ENCODE measurements at regions not wholly inside any gene's neighbourhood (a gene's known extent, or its start where the extent isn't known, plus 50 kb on each side); places are given as distances from the start of the nearest gene placed in this dataset.
"Not testable (repeated sequence)": the region's sequence is repeated elsewhere in the genome, so short reads cannot be mapped to it uniquely, and the experiment has no call there.

- DNase-seq: no peak
Measured at GRCh38 chr7:13009517-13009916, 322.1 kb downstream of the ARL4A start.

- no peak for DNase-seq
Measured at GRCh38 chr7:13014011-13014410, 326.6 kb downstream of the ARL4A start.

GRCh38 chr7:13016036-13016581, 328.7 kb downstream of the ARL4A start:
- no peak for DNase-seq

DNA sequence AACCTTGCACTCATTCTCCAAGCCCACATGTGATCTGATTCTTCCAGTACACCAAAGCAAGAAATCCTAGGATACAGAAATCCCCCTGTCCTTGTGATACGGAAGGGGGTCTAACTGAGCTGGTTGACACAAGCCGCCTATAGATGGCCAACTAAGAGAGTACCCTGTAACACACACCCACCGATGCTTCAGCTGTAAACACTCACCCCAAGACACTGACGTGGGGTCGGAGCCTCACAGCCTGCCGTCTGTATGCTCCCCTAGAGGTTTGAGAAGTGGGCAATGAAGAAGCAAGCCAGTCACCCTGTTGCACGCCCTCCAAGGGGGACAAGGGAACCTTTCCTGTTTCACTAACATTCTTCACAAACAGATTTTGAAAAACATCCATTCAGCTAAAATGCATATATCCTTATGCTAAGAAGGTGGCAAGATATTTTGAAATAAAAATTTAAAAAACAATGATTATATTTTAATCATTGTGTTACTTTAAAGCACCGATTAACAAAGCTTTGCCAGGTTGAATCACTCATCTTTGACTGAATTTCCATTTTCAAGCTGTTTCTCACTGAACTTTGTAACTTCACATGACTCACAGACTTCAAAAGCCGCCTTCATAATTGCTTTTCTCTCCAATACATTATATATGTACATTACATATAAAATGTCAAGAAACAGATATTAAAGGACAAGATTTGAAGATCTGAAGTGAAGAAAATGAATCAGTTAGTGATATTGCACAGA, 329.3 kb downstream of the ARL4A start:
- DNase-seq: no peak

- DNase-seq: no peak
Measured at GRCh38 chr7:13017333-13017857, 330.0 kb downstream of the ARL4A start.

- no peak for DNase-seq
Measured at GRCh38 chr7:13017881-13018280, 330.4 kb downstream of the ARL4A start.

DNA sequence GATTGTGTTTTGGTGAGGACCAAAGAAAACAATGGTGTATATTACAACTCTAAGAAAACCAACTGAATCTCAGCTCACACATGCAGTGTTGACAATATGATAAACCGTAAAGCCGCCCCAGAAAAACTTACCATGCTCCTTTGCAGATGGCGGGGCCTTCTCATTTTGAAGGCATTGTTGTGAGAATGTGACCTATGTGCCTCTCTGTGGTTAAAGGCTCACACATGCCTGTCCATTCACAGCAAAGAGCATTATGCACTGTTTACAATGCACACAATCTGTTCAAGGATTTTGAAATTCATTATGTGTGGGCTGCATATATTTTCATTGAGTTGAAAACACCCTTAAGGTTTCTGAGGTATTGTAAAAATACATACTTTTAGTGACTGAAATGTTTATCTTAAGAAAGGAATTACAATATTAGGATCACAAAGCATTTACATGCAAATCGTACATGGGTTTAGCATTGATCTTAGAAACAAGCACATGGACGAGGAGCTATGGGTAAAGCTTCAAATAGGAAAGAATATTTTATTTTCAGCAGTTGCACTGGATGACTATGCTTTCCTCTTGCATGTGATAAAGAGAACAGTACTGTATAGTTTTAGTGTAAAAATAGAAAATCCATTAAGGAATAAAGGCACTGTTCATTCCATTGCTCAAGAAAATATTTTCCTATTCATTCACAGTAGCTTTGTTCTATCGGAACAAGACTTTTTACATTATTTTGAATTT, 334.3 kb downstream of the ARL4A start:
- no peak for DNase-seq

- no peak for DNase-seq
Measured at GRCh38 chr7:13024121-13024674, 336.8 kb downstream of the ARL4A start.

GRCh38 chr7:13025043-13025442, 337.6 kb downstream of the ARL4A start:
- not testable (repeated sequence) for DNase-seq

DNA sequence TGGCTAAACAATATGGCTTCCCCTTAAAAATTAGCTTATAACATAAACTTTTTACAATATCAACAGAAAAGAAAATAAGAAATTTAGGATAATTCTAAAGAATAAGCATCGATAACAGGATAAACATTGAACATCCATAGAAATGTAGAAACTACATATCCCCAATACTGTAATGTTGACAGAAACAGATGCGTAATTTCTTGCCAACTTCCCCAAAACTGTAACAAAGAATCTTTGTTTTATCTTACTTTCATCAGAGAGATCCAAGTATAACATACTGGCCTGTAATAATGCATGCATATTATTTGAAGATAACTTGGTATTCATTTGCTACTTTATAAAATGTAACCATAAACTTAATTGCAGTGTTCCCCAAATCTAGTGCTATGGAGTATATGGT, 339.9 kb downstream of the ARL4A start:
- no peak for DNase-seq

DNA sequence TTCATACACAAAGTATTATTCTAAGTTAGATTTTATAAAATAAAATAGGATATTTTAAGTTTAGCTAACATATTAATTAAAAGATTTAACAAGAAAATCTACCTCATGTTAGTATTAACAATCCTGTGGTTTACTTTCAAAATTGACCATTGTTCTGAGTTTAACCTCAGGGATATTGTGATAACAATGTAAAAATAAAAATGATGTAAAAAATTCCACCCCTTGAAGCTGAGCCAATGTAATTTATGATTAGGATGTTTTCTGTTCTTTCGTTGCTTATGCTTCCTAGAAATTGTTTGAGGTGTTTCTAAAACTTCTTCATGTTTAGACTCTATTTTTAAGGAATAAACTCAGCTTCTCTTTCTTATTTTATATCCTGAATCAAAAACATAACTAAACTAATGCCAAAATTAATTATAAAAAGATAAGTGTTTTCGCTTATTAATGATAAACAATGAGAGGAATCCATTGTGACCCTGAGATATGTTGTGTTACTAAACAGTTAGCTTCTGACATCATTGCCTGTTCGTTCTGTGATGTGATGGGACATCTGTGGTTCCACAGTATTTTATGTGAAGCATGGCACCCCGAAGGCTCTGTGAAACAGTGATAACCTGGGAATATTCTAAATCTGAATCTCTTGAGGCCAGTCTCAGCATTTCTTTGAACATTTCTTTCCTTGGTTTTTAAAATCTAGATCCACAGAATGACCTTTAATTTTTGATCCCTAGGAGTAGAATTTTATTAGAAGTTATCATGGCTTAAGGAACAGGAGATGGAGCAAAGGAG, 340.8 kb downstream of the ARL4A start:
- DNase-seq: no peak

DNA sequence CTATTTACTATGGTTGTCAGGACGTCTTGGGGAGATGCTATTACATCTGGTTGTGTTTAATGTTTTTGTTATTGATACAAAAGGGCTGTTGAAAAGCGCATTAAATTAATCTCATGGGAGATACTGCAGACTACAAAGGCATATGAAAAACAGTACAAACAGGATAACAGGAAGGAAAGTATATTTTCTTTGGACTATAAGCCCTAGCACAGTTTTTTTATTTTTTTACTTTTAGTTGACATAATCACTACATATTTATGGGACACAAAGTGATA, 341.3 kb downstream of the ARL4A start:
- no peak for DNase-seq

DNA sequence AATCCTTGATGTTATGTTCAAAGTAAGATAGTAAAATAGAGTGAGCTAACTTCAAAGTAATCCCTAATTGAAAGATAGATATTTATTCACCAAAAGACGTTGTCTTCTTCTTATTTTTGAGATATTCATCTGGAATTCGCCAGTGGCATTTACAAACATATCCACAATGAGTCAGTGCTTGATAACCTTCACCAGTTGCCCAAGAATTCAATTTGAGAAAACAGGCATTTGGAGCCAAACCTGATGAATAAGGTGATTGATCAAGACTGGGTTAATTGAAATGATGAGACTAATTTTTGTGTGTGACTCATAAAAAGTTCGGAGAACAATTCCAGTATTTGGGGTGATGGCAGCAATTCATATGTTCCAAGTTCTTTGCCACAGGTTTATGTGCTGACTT, 344.0 kb downstream of the ARL4A start:
- DNase-seq: no peak

- DNase-seq: no peak
Measured at GRCh38 chr7:13032084-13032483, 344.7 kb downstream of the ARL4A start.

GRCh38 chr7:13032576-13032975, 345.1 kb downstream of the ARL4A start:
- DNase-seq: no peak

DNA sequence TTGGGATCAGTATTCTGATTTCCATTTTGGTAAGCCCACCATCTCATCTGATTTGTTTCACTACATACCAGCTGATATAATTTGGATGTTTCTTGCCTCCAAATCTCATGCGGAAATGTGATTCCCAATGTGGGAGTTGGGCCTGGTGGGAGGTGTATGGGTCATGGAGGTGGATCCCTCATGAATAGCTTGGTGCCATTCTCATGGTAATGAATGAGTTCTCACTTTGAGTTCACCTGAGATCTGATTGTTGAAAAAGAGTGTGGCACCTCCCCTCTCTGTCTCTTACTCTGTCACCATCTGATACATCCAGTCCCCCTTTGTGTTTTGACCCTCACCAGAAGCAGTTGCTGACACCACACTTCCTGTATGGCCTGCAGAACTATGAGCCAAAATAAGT, 347.3 kb downstream of the ARL4A start:
- no peak for DNase-seq

GRCh38 chr7:13035233-13035632, 347.8 kb downstream of the ARL4A start:
- DNase-seq: no peak

DNA sequence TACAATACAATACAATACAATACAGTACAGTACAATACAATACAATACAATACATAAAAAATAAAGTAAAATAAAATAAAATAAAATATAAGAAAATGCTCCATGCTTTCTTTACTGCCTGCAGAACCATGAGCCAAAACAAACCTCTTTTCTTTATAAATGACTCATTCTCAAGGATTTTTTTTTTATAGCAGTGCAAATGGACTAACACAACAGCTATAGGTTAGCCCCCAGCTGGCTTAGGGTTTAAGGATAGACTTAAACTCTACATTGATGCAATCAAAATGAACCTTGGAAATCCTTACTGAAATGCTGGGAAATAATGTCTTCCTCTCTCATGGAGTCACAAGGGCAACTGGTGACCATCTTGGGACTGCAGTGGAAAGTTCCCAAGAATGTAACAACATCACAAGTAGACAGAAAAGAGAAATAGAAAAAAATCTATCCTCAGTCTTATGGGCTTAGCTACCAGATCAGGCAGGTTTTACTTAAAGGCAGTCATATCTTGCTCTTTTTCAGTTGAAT, 348.9 kb downstream of the ARL4A start:
- DNase-seq: no peak

GRCh38 chr7:13037216-13037615, 349.8 kb downstream of the ARL4A start:
- no peak for DNase-seq

GRCh38 chr7:13041368-13041988, 354.0 kb downstream of the ARL4A start:
- no peak for DNase-seq

GRCh38 chr7:13042605-13043236, 355.3 kb downstream of the ARL4A start:
- DNase-seq: no peak

DNA sequence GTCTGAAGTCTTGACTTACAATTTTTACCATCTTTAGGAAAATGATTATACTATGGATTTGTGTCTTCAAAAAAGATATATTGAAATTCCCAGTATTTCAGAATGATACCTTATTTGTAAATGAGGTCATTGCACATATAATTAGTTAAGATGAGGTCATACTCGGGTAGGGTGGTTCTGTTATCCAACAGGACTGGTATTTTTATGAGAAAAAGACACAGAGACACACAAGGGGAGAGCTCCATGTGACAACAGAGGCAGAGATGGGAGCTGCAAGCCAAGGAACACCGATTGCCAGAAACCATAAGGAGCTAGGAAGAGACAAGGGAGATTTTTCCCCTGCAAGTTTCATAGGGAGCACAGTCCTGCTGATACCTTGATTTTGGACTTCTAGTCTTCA, 356.9 kb downstream of the ARL4A start:
- no peak for DNase-seq
